ENCODE measurements at regions not wholly inside any gene's neighbourhood (a gene's known extent, or its start where the extent isn't known, plus 50 kb on each side); places are given as distances from the start of the nearest gene placed in this dataset.

GRCh38 chr21:26732432-26733221 is 112.6 kb downstream of the ADAMTS1 start:
- DNase-seq (peak; percentile 34), ATAC-seq (ENCODE audit: insufficient read depth, low read depth) (peak; percentile 59; the same call in 2 of the 3 replicates)
- Histone ChIP-seq H3K79me2 (ENCODE audit: insufficient read depth, low read length) (no peaks in the 10 kb centered on the region), H4K20me1 (ENCODE audit: insufficient read depth, low read length) (no peaks in the 10 kb centered on the region), H2AFZ (ENCODE audit: low read depth, low read length) (no peak overlapping the region), H3K4me1 (ENCODE audit: insufficient read depth, low read length) (no peaks in the 10 kb centered on the region), H3K4me3 (ENCODE audit: low read depth in 1 of 2, low read length in 2 of 2) (no peak overlapping the region), H3K36me3 (ENCODE audit: insufficient read depth, low read length) (no peaks in the 10 kb centered on the region), H3K27me3 (ENCODE audit: insufficient read depth, low read length, poor library complexity) (no peaks in the 10 kb centered on the region), H3K9ac (ENCODE audit: low read depth, low read length) (no peak overlapping the region), H3K9me3 (ENCODE audit: insufficient read depth, low read length, severe bottlenecking) (no peaks in the 10 kb centered on the region), H3K4me2 (ENCODE audit: insufficient read depth, low read length) (no peak overlapping the region), H3K27ac (ENCODE audit: low read length) (no peak overlapping the region)
- TF ChIP-seq EZH2 (IDR thresholded peaks at IDR 0.05; ENCODE audit: borderline replicate concordance, low read depth, low read length, severe bottlenecking) (no peak), CTCF (IDR thresholded peaks at IDR 0.05; ENCODE audit: borderline replicate concordance, extremely low read depth, low read length, poor library complexity, severe bottlenecking) (peak; percentile 56)

DNA sequence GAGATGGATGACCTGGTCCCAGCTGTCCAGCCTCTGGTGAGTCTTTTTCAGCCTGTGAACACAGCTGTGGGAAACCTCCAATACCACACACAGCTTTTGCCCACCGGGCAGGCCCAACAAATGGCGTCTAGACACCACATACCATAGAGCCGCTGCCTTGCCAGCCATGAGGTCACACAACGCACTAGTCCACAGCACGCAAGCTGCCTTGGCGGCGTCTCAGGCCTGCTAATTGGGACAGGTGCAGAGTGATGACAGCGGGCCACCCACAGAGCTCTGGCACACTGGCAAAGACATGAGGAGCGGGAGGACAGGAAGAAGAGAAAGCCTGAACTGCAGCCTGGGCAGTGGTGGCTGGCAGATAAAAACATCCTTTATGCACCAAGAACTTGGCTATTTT is 125.5 kb downstream of the ADAMTS1 start:
- H3K4me3 ChIP-seq (ENCODE audit: low read depth in 1 of 2, low read length in 2 of 2) = no peak overlapping the region
- H2AFZ ChIP-seq (ENCODE audit: low read depth, low read length) = no peak overlapping the region
- peaks cover 19% of the 10 kb centered on the region; the same call in 1 of the 2 replicates for H3K4me1 ChIP-seq (ENCODE audit: insufficient read depth, low read length)
- H3K79me2 ChIP-seq (ENCODE audit: insufficient read depth, low read length) = no peaks in the 10 kb centered on the region
- H3K4me2 ChIP-seq (ENCODE audit: insufficient read depth, low read length) = no peak overlapping the region
- DNase-seq (no peak), ATAC-seq (ENCODE audit: insufficient read depth, low read depth) (peak; percentile 34; the same call in 1 of the 3 replicates)
- TF ChIP-seq EZH2 (IDR thresholded peaks at IDR 0.05; ENCODE audit: borderline replicate concordance, low read depth, low read length, severe bottlenecking) (no peak), CTCF (IDR thresholded peaks at IDR 0.05; ENCODE audit: borderline replicate concordance, extremely low read depth, low read length, poor library complexity, severe bottlenecking) (no peak)
- no peaks in the 10 kb centered on the region for H3K27me3 ChIP-seq (ENCODE audit: insufficient read depth, low read length, poor library complexity)
- no peak overlapping the region for H3K27ac ChIP-seq (ENCODE audit: low read length)
- no peaks in the 10 kb centered on the region for H3K36me3 ChIP-seq (ENCODE audit: insufficient read depth, low read length)
- H4K20me1 ChIP-seq (ENCODE audit: insufficient read depth, low read length) = no peaks in the 10 kb centered on the region
- H3K9ac ChIP-seq (ENCODE audit: low read depth, low read length) = no peak overlapping the region
- H3K9me3 ChIP-seq (ENCODE audit: insufficient read depth, low read length, severe bottlenecking) = no peaks in the 10 kb centered on the region

DNA sequence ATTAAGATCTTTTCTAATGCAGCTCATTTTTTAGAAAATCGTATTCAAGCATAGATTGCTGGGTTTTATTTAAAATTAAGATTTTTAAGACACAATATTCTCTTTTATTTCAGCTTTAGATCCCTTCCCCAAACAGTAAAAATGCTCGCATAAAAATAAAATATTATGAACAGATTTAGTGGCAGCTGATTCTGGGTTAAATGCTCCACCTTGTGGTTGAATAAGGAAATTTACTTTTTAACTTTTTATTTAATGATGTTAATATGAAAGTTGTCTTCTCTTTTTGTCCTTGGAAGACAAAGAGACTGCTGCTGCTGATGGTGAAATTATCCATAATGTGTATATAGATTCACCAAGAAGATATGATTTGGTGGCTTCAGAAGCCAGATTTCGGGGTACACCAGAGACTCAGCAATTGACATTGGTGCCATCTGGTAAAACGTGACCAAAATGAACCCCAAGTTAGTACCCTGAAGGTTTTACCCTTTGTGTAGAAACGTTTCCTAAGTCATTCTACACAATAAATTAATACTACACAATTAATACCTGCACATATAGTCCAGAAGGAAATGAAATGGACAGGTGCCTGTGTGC is 128.0 kb downstream of the ADAMTS1 start:
- Histone ChIP-seq H3K9me3 (ENCODE audit: insufficient read depth, low read length, severe bottlenecking) (no peaks in the 10 kb centered on the region), H2AFZ (ENCODE audit: low read depth, low read length) (no peak overlapping the region), H3K27me3 (ENCODE audit: insufficient read depth, low read length, poor library complexity) (no peaks in the 10 kb centered on the region), H3K79me2 (ENCODE audit: insufficient read depth, low read length) (no peaks in the 10 kb centered on the region), H3K27ac (ENCODE audit: low read length) (no peak overlapping the region), H3K4me1 (ENCODE audit: insufficient read depth, low read length) (peaks cover 13% of the 10 kb centered on the region; the same call in 1 of the 2 replicates), H3K4me3 (ENCODE audit: low read depth in 1 of 2, low read length in 2 of 2) (no peak overlapping the region), H3K9ac (ENCODE audit: low read depth, low read length) (no peak overlapping the region), H3K36me3 (ENCODE audit: insufficient read depth, low read length) (no peaks in the 10 kb centered on the region), H3K4me2 (ENCODE audit: insufficient read depth, low read length) (no peak overlapping the region), H4K20me1 (ENCODE audit: insufficient read depth, low read length) (no peaks in the 10 kb centered on the region)
- DNase-seq (no peak), ATAC-seq (ENCODE audit: insufficient read depth, low read depth) (peak; percentile 47; the same call in 1 of the 3 replicates)
- TF ChIP-seq CTCF (IDR thresholded peaks at IDR 0.05; ENCODE audit: borderline replicate concordance, extremely low read depth, low read length, poor library complexity, severe bottlenecking) (peak; percentile 60), EZH2 (IDR thresholded peaks at IDR 0.05; ENCODE audit: borderline replicate concordance, low read depth, low read length, severe bottlenecking) (no peak)
